ENCODE measurements at regions not wholly inside any gene's neighbourhood (a gene's known extent, or its start where the extent isn't known, plus 50 kb on each side); places are given as distances from the start of the nearest gene placed in this dataset.

DNA sequence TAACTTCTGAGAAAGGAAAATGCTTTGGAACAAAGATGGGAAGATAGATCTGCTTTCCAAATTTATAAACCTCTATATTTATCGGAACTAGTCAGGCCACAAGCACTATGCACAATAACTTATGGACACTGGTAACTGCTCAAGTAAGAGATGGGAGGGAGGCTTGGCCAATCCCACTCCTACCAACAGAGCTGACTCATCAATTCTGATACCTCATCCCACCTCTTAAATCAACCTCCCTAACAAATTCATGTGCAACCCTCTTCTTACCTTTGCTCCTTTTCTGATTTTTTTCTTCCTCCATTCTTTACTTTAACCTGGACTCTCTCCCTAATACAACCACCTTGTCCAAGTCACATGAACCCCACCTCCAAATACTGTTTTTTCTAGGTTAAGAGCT is 289.9 kb upstream of the FAM241A start:
- no peak overlapping the region for H3K18ac ChIP-seq (ENCODE audit: low read depth, low read length)
- no peaks in the 10 kb centered on the region for H3K9me3 ChIP-seq (ENCODE audit: control insufficient read depth, insufficient read depth, low read length)
- H3K9ac ChIP-seq (ENCODE audit: low read depth, low read length), result no peak overlapping the region
- no peak overlapping the region for H3K23ac ChIP-seq (ENCODE audit: low read depth, low read length)
- no peaks in the 10 kb centered on the region for H4K20me1 ChIP-seq (ENCODE audit: insufficient read depth, low read length)
- intact Hi-C loops (cut with micrococcal nuclease), result loop anchor here (2.0 to 10.0 kb wide), 2 partner anchors 175 to 901 kb away; no protein-coding TSS in a partner anchor
- no peak overlapping the region for H3K4me2 ChIP-seq (ENCODE audit: low read depth, low read length)
- no peaks in the 10 kb centered on the region for H3K9me1 ChIP-seq (ENCODE audit: insufficient read depth, low read length)
- ChIA-PET POLR2A (ENCODE audit: unreplicated experiment) (no interaction called here), CTCF (interaction anchor here (0.8 to 1.9 kb wide), 4 partner anchors 14 to 214 kb away, joined by 3 to 11 read pairs (median 4); no protein-coding TSS in a partner anchor)
- dilution Hi-C loops (cut with HindIII; ENCODE audit: low sequenced_read_pairs, unreplicated experiment), result no loop called here
- H3K79me1 ChIP-seq (ENCODE audit: low read depth in 1 of 2, low read length in 2 of 2), result no peaks in the 10 kb centered on the region
- H4K8ac ChIP-seq (ENCODE audit: low read depth in 2 of 2, low read length in 2 of 2), result no peak overlapping the region
- H4K5ac ChIP-seq (ENCODE audit: low read depth, low read length), result no peak overlapping the region
- ATAC-seq (ENCODE audit: low read depth) (no peak), DNase-seq (no peak)
- no peak overlapping the region for H3K4ac ChIP-seq (ENCODE audit: low read depth, low read length)
- no peak overlapping the region for H3K56ac ChIP-seq (ENCODE audit: extremely low read depth, insufficient read depth, low read length)
- no peak overlapping the region for H2BK5ac ChIP-seq (ENCODE audit: low read depth, low read length, poor library complexity, severe bottlenecking)
- no peaks in the 10 kb centered on the region for H3K4me1 ChIP-seq (ENCODE audit: control insufficient read depth, insufficient read depth, low read length)
- no peak overlapping the region for H2BK20ac ChIP-seq (ENCODE audit: low read depth, low read length)
- H3K36me3 ChIP-seq (ENCODE audit: control insufficient read depth, insufficient read depth, low read length), result no peaks in the 10 kb centered on the region
- no peak overlapping the region for H4K91ac ChIP-seq (ENCODE audit: insufficient read depth, low read depth, low read length)
- no peaks in the 10 kb centered on the region for H3K27me3 ChIP-seq (ENCODE audit: control insufficient read depth, insufficient read depth, low read length)
- BruUV-seq (replicated peaks), result no TSS peak
- H3K4me3 ChIP-seq (ENCODE audit: insufficient read depth, low read depth, low read length), result no peak overlapping the region
- no peak overlapping the region for H2AFZ ChIP-seq (replicated peaks; ENCODE audit: low read length, poor library complexity)
- no peak overlapping the region for H3K27ac ChIP-seq (ENCODE audit: insufficient read depth, low read length)
- in situ Hi-C loops (cut with MboI; ENCODE audit: low sequenced_read_pairs), result loop anchor here (10.0 kb wide), 1 partner anchor 211 kb away; no protein-coding TSS in a partner anchor
- no peak overlapping the region for H2AK9ac ChIP-seq (replicated peaks; ENCODE audit: low read depth, low read length, poor library complexity)
- TF ChIP-seq MAFK (IDR thresholded peaks at IDR 0.05; ENCODE audit: low read depth, low read length) (peak; percentile 88), RFX5 (IDR thresholded peaks at IDR 0.05; ENCODE audit: low read depth, low read length) (no peak)
- no peak overlapping the region for H3K14ac ChIP-seq (replicated peaks; ENCODE audit: low read depth, low read length)
- no CpG with 5 or more reads among the region's 1 CpG for WGBS, 2 experiments (ENCODE audit: extremely low coverage in 2 of 2, insufficient read length in 1 of 2)
- no peak overlapping the region for H2AK5ac ChIP-seq (ENCODE audit: low read depth, low read length)
- H2BK15ac ChIP-seq (ENCODE audit: low read depth, low read length), result no peak overlapping the region
- no peak overlapping the region for H2BK120ac ChIP-seq (ENCODE audit: low read depth, low read length)

All from IMR-90 (cell line).